ES-I3 (cell line): ENCODE measurements at regions not wholly inside any gene's neighbourhood (a gene's known extent, or its start where the extent isn't known, plus 50 kb on each side); places are given as distances from the start of the nearest gene placed in this dataset.

Experiments
- H3K36me3 ChIP-seq: 2 replicates; pipeline ENCODE4 v1.6.1; 2013; ENCODE audit warnings: mild to moderate bottlenecking, low read length, control low read depth, moderate library complexity; ENCODE audit not compliant: insufficient read depth
- H3K4me1 ChIP-seq: 2 replicates; pipeline ENCODE4 v1.6.1; 2013; ENCODE audit warnings: mild to moderate bottlenecking, control low read depth, low read length; ENCODE audit not compliant: insufficient read depth
- H3K9ac ChIP-seq: 2 replicates; pipeline ENCODE4 v1.6.1; 2013; ENCODE audit warnings: low read depth, mild to moderate bottlenecking, low read length, moderate library complexity
- H3K9me3 ChIP-seq: 2 replicates; pipeline ENCODE4 v1.6.1; 2013; ENCODE audit warnings: mild to moderate bottlenecking, low read length, moderate library complexity; ENCODE audit not compliant: control insufficient read depth, insufficient read depth

DNA sequence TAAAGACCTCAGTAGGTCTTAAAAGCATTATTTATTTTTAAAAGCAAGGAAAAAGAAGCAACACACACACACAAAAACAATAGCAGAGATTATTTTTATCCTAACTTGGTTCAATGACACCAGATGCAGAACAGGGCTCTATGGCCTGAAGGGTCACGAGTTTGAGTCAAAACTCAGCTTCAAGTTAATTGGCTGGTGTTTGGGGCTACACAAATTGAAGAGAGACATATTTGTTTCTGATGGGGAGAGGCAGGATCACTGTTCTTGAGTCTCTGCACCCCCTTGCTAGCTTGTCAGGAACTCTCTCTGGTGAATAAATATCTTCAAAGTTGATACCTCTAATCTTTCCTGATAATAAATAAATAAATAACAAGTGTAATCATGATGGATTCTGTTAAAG lies 466.1 kb downstream of the PRKD1 start:
- no peaks in the 10 kb centered on the region for H3K36me3 ChIP-seq
- no peaks in the 10 kb centered on the region for H3K9me3 ChIP-seq
- H3K4me1 ChIP-seq, result no peaks in the 10 kb centered on the region
- H3K9ac ChIP-seq, result no peak overlapping the region

DNA sequence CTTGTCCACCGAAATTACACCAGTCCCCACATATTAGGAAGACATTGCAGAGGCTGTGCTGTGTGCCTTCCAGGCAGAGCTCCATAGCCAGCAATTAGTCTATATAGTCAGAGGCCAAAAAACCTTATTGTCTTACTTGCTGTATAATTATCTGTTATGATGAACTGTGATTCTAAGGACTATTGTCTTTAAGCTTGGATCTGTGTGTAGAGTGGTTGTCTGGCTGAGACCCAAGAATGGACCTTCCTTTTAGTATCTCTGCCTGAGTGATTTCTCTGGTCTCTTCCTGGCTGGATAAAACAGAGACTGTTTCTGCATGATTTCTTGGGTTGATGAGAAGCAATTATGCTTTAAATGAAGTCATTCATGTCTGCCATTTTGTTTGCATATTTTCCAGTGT lies 465.3 kb downstream of the PRKD1 start:
- Histone ChIP-seq H3K36me3 (no peaks in the 10 kb centered on the region), H3K9ac (no peak overlapping the region), H3K9me3 (no peaks in the 10 kb centered on the region), H3K4me1 (no peaks in the 10 kb centered on the region)

DNA sequence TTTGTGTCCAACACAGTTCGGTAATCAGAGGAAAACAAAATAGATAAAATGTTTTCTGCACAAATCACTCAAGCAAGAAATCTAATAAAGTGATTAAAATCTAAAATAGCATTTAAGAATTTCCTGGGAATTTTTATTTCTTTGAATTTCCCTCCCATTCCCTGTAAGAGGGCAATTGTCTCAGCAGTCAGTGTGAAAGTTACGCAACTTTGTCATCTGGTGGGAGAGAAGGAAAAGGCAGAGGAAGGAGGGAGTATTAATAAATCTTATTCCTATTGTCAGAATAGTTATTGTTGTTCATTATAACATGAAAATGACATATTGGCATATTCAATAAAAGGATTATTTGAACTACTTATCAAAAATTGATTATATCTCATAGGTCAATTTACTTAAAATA lies 464.9 kb downstream of the PRKD1 start:
- Histone ChIP-seq H3K9ac (no peak overlapping the region), H3K9me3 (no peaks in the 10 kb centered on the region), H3K4me1 (no peaks in the 10 kb centered on the region), H3K36me3 (no peaks in the 10 kb centered on the region)

DNA sequence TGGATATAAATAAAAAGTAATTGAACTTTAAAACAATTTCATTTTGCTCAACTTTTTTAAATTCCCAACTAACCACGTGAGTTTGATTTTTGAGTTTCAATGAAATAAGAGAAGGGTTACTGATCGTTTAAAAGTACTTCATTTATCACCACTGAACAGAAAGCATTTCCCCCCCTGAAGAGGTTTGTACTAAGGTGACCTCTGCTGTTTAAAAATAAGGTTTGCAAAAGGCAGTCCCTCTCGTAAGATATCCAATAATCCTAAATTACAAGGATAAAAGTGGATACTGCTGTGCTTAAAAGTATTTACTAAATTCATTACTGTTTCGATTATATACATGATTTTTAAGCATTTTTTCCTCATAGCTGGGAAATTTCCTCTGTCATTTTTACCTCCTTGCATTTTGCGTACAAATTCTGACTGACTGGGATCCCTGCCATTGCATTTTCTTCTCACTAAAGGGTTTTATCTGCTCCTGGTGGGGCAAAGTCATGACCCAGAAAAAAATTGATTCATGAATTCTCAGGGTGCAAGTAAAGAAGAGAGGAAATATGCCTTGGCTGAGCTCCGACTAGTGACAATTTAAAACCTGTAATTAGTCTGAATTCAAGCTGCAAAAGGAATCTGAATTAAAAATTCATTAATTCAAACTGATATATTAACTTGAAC lies 463.8 kb downstream of the PRKD1 start:
- no peak overlapping the region for H3K9ac ChIP-seq
- H3K36me3 ChIP-seq, result no peaks in the 10 kb centered on the region
- no peaks in the 10 kb centered on the region for H3K9me3 ChIP-seq
- no peaks in the 10 kb centered on the region for H3K4me1 ChIP-seq

DNA sequence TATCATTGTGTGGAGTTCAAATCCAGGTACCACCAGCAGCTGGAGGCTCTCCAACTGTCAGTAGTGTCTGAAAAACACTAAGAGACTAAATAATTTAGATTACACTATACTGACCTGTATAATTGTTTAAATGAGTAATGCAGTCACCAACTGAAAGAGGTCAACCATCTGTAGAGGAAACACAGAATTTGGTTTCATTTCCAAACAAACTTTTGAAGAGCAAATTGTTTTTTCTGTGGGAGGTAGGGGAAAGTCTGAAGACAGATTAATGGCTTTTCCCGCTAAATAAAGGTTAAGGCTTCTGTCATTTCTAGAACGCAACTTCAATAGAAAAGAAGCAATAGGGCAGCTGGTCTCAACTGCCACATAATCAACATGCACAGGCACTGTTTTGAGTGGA lies 462.6 kb downstream of the PRKD1 start:
- Histone ChIP-seq H3K4me1 (no peaks in the 10 kb centered on the region), H3K9me3 (no peaks in the 10 kb centered on the region), H3K9ac (no peak overlapping the region), H3K36me3 (no peaks in the 10 kb centered on the region)

DNA sequence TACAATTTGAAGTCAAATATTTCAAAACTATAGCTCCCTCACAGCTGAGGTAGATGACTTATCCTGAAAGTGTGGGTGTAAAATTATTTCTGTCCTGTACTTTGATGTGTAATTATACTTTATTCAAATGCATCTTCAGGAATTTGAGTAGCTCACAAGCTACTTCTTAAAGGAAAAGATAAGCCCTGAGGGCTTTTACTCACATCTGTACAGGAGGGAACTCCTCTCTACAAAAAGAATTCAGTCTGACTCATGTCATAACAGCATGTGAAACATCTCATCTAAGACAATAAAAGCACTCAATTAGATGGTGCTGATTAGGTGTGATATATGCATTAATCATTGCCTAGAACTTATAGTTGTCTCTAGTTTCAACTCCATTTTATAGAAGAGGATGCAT lies 452.0 kb downstream of the PRKD1 start:
- Histone ChIP-seq H3K36me3 (no peaks in the 10 kb centered on the region), H3K9me3 (no peaks in the 10 kb centered on the region), H3K4me1 (no peaks in the 10 kb centered on the region), H3K9ac (no peak overlapping the region)

DNA sequence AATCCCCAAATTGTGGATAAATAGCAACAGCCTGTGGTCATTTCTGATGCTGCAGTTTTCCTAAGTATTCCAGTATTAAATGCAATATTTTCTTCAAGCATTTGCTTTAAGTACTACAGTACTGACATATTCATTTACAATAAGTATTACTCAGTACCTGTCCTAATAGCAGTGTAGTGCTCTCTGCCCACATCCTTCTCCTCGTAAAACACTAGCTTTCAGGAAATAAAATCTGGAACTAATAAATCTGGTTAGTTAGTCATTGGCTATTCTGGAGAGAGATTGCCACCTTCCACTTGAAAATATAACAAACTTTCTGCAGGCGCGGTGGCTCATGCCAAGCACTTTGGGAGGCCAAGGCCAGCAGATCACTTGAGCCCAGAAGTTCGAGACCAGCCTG lies 441.5 kb downstream of the PRKD1 start:
- H3K4me1 ChIP-seq, result no peaks in the 10 kb centered on the region
- no peaks in the 10 kb centered on the region for H3K9me3 ChIP-seq
- no peak overlapping the region for H3K9ac ChIP-seq
- no peaks in the 10 kb centered on the region for H3K36me3 ChIP-seq

DNA sequence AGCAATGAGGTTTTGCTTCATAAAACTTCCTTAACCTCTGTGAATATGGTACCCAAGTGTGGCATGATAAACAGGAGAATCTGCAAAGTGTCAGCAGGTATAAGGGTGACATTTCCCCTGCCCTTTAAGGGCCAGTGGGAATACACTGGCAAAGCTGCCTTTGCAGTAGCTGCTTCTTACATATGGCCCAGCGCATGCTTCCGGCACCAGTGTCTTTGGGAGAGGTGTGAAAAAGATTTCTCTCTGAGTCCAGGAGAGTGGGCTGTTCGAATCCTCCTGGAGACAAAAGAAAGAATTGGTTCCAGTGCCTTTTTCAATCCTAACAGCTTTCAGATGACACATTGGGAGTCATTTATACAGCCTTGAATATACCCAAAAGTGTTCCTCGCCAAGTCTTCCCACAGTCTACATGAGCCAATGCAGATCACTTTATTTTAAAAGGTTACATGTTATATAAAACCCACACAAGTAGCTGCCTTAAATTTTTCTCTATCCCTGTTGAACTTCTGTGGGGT lies 437.7 kb downstream of the PRKD1 start:
- Histone ChIP-seq H3K4me1 (no peaks in the 10 kb centered on the region), H3K36me3 (no peaks in the 10 kb centered on the region), H3K9ac (no peak overlapping the region), H3K9me3 (no peaks in the 10 kb centered on the region)

DNA sequence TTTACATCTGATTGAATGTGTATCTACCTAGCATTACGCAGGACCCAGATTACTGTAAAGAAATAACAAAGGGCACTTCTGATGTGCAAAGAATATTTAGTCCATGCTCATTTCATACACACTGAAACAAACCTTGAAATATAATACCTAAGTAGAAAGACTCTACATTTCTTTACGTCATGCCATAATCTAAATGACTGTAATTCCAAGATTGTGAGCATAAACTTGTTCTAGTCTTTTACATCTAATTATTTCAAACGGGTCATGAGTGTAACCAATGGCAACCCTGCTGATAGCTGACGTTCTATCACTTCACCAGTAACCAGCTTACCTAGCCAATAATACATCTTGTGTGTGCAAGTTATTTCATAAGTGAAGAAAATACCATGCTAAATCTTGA lies 433.8 kb downstream of the PRKD1 start:
- Histone ChIP-seq H3K9me3 (no peaks in the 10 kb centered on the region), H3K9ac (no peak overlapping the region), H3K36me3 (no peaks in the 10 kb centered on the region), H3K4me1 (no peaks in the 10 kb centered on the region)

DNA sequence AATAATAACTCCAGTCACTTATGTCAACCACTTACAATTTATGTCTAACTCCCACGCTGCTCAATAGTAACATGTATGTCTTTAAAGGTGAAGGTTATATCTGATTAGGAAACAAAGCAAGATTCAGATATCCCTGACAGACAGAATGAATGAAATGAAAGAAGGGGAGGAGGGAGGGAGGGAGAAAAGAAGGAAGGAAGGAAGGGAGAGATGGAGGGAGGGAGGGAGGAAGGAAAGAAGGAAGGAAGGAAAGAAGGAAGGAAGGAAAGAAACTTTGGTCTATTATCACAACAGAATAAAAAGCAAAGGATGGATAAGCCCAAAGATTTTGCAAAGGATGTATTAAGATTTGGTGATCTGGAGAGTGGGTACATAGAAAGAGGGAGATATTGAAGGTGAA lies 433.3 kb downstream of the PRKD1 start:
- H3K9ac ChIP-seq, result no peak overlapping the region
- H3K36me3 ChIP-seq, result no peaks in the 10 kb centered on the region
- no peaks in the 10 kb centered on the region for H3K9me3 ChIP-seq
- H3K4me1 ChIP-seq, result no peaks in the 10 kb centered on the region

DNA sequence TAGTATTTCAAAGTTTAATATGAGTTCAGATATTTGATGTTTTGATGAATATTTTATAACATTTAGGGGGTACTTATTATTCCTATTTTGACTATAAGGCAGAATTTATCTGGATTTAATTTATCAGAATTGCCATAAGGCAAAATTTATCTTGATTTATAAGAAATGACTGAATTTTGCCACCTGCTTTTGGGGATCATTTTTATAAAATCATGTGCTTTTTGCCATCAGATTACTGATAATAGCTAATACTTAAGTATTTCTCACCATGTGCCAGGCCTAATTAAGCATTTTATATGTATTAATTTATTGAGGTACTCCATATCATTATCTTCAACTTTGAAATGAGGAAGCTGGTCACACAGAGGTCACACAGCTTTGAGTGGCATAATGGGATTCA lies 423.7 kb downstream of the PRKD1 start:
- no peaks in the 10 kb centered on the region for H3K9me3 ChIP-seq
- no peak overlapping the region for H3K9ac ChIP-seq
- H3K4me1 ChIP-seq, result no peaks in the 10 kb centered on the region
- H3K36me3 ChIP-seq, result no peaks in the 10 kb centered on the region

DNA sequence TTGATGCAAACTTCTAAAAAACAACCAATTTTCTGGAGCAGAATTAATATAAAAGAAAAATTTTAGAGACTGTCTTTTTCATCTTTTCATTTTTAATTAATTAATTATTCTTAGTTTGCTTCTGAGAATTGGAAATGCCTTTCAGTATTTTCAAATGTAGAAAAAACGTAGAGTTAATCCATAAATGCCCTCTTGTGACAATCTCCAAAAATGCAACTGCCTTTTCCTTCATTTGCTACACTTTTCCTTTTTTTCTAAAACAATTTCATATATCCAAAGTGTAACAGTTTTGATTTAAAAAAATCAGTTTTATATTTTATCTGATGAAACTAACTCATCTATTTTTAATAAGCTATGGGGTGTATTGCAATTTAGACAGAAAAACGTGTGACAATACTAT lies 409.3 kb downstream of the PRKD1 start:
- H3K36me3 ChIP-seq, result no peaks in the 10 kb centered on the region
- no peaks in the 10 kb centered on the region for H3K9me3 ChIP-seq
- no peak overlapping the region for H3K9ac ChIP-seq
- no peaks in the 10 kb centered on the region for H3K4me1 ChIP-seq

DNA sequence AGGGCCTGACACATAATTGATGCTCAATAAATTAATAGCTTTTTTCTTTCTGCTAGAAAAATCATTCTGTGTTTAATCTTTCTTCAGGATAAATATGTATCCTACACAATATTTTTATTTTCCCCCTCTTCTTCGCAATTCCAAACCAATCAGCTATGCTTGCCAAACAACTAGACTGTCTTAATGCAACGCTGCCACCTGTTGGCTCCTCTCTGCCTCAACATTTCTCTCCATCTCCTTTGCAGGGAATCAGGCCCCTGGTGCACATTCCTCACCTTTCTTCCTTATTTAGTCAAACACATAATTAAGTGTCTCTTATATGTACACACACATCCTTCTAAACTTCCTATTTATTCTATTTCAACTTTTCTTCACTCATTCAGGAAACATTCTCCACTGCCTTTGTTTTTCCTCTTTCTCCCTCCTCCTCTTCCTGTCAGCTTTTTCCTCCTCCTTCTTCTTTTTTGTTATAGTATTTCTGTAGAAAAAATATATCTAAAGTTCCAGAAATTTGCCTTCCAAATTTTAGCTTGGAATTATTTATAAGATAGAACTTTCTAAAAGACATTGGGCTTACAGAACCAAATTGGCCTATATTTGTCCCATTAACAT lies 406.0 kb downstream of the PRKD1 start:
- no peak overlapping the region for H3K9ac ChIP-seq

More for the DNA sequence above, 406.0 kb downstream of the PRKD1 start:
- Histone ChIP-seq H3K4me1 (no peaks in the 10 kb centered on the region), H3K36me3 (no peaks in the 10 kb centered on the region), H3K9me3 (no peaks in the 10 kb centered on the region)
